ENCODE measurements at regions not wholly inside any gene's neighbourhood (a gene's known extent, or its start where the extent isn't known, plus 50 kb on each side); places are given as distances from the start of the nearest gene placed in this dataset.
"Not testable (repeated sequence)": the region's sequence is repeated elsewhere in the genome, so short reads cannot be mapped to it uniquely, and the experiment has no call there.

DNA sequence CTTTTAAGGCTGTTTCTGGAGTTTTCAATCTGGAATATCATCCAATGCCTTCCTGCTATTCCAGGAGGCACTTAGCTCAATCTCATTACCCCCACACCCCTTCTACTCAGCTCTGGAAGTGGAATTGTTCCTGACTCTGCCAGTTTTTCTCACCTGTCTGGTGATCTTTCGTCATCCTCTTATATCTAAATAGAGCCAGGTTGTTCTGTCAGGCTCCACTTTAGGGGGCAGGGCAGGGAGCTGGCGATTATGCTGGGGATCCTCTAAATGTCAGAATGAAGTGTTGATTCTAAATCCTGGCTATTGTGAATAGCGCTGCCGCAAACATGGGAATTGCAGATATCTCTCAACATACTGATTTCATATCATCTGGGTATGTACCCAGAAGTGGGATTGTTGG is 63.6 kb upstream of the ETV3 start:
- TF ChIP-seq, protein P1, sequence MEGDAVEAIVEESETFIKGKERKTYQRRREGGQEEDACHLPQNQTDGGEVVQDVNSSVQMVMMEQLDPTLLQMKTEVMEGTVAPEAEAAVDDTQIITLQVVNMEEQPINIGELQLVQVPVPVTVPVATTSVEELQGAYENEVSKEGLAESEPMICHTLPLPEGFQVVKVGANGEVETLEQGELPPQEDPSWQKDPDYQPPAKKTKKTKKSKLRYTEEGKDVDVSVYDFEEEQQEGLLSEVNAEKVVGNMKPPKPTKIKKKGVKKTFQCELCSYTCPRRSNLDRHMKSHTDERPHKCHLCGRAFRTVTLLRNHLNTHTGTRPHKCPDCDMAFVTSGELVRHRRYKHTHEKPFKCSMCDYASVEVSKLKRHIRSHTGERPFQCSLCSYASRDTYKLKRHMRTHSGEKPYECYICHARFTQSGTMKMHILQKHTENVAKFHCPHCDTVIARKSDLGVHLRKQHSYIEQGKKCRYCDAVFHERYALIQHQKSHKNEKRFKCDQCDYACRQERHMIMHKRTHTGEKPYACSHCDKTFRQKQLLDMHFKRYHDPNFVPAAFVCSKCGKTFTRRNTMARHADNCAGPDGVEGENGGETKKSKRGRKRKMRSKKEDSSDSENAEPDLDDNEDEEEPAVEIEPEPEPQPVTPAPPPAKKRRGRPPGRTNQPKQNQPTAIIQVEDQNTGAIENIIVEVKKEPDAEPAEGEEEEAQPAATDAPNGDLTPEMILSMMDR (IDR thresholded peaks at IDR 0.05; ENCODE audit: low read depth, low read length, missing control alignments) = no peak
- DNase-seq (ENCODE audit: extremely low read depth, low read depth) = no peak
- no peak overlapping the region for H3K4me3 ChIP-seq (replicated peaks; ENCODE audit: low read depth, low read length)

- H3K4me3 ChIP-seq (replicated peaks; ENCODE audit: low read depth, low read length) = no peak overlapping the region
- DNase-seq (ENCODE audit: extremely low read depth, low read depth) = no peak
- TF ChIP-seq, protein P1 (IDR thresholded peaks at IDR 0.05; ENCODE audit: low read depth, low read length, missing control alignments) = no peak
Observed at GRCh38 chr1:157200451-157200850, 62.3 kb upstream of the ETV3 start.

GRCh38 chr1:157199421-157199755 is 61.2 kb upstream of the ETV3 start:
- no peak for DNase-seq (ENCODE audit: extremely low read depth, low read depth)
- TF ChIP-seq, protein P1 (IDR thresholded peaks at IDR 0.05; ENCODE audit: low read depth, low read length, missing control alignments) = no peak
- H3K4me3 ChIP-seq (replicated peaks; ENCODE audit: low read depth, low read length) = no peak overlapping the region

DNA sequence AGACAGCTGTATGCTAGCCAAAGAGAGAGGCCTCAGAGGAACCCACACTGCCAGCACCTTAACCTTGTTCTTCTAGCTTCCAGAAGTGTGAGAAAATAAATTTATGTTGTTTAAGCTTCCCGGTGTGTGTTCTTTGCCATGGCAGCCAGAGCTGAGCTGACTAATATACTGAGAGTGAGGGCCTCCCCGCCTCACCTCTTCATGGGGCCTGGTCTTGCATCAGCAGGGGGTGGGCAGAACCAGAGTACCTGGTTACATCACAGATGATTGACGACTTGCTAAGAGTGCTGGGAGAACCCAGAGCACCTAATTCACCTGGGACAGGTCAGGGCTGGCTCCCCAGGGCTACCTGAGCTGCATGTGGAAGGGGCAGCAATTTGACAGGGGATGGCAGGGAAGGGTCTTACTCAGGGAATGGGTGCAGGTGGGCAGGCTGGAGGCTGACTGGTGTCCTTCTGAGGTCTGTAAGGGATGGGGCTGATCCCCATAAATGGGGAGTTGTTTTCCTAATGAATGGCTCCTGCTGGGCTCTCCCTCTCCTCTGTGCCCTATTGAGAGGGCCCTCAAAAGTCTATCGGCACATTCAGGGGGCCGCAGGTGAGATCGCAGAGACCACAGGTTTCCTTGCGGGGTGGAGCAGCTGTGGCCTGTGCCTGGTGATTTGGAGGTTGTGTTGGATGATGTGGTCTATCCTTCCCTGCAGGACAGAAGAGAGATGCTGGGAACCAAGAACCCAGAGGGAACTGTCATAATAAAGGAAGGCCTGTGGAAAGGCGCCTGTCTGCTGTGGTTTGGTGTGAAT is 60.6 kb upstream of the ETV3 start:
- DNase-seq (ENCODE audit: extremely low read depth, low read depth) = no peak
- no peak overlapping the region for H3K4me3 ChIP-seq (replicated peaks; ENCODE audit: low read depth, low read length)
- TF ChIP-seq, protein P1 (IDR thresholded peaks at IDR 0.05; ENCODE audit: low read depth, low read length, missing control alignments) = no peak

GRCh38 chr1:157197906-157198435 is 59.8 kb upstream of the ETV3 start:
- TF ChIP-seq, protein P1 (IDR thresholded peaks at IDR 0.05; ENCODE audit: low read depth, low read length, missing control alignments) = no peak
- no peak for DNase-seq (ENCODE audit: extremely low read depth, low read depth)
- H3K4me3 ChIP-seq (replicated peaks; ENCODE audit: low read depth, low read length) = no peak overlapping the region

DNA sequence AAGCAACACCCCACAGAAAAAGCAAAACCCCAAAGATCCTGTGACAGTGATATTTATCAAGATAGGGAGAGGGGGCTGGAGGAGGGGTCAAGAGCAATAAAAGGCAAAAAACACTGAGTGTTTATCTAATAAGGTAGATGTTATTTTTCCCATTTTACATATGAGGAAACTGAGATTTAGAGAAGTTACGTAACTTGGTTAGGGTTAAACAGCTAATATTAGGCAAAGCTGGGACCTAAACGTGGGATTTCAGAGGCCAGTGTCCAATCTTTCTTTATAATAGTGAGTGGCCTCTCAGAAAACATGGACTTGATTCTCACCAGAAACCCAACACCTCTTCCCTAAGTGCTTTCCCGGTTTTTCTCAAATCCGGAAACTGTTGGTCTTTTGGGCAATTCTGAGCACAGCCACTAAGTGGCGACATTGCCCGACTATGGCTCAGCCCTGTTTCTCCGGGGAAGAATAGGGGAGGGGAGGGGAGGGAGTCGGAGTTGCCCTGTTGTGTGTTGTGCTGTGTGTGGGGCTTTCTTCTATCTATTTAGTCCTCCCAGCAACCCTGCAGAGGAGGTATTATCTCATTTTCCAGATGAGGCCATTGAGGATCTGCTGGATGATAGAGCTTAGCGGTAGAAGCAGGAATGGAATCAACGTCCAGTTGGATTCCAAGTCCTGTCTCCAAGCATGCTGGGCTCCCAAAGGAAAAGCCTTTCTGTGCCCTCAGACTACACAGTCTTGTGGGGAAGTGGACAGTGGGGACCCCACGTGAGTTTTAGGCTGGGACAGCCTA is 58.7 kb upstream of the ETV3 start:
- DNase-seq (ENCODE audit: extremely low read depth, low read depth); H3K4me3 ChIP-seq (replicated peaks; ENCODE audit: low read depth, low read length): not testable (repeated sequence)
- TF ChIP-seq, protein P1 (IDR thresholded peaks at IDR 0.05; ENCODE audit: low read depth, low read length, missing control alignments) = peak; percentile 29
